Calu3 (cell line): ENCODE measurements at regions not wholly inside any gene's neighbourhood (a gene's known extent, or its start where the extent isn't known, plus 50 kb on each side); places are given as distances from the start of the nearest gene placed in this dataset.

ENCODE experiments used
- BruUV-seq: library from RNA; stranded (reverse); fragments of 400-500 nt; replicated peaks from 2 replicates; lab custom pipeline; 2021; lab: Mats Ljungman, UMichigan
- CTCF ChIA-PET: fragments of 300-600 bp; sonication (Branson Sonifier 250); formaldehyde crosslinking; loops from one replicate; lab custom pipeline; 2022; ENCODE audit warnings: antibody characterized with exemption; lab: Charles Lee
- DNase-seq: peaks from one replicate; pipeline ENCODE4 v3.0.0; 2022
- H3K27ac Mint-ChIP-seq: one replicate; pipeline ENCODE4 v1.8.0; 2022; ENCODE audit warnings: mixed read lengths; ENCODE audit not compliant: unreplicated experiment
- H3K27me3 Mint-ChIP-seq: one replicate; pipeline ENCODE4 v1.8.0; 2022; ENCODE audit warnings: mixed read lengths; ENCODE audit not compliant: unreplicated experiment
- H3K36me3 Mint-ChIP-seq: one replicate; pipeline ENCODE4 v1.8.0; 2022; ENCODE audit warnings: mild to moderate bottlenecking, moderate library complexity, mixed read lengths; ENCODE audit not compliant: insufficient read depth, unreplicated experiment
- H3K4me1 Mint-ChIP-seq: one replicate; pipeline ENCODE4 v1.8.0; 2022; ENCODE audit warnings: mild to moderate bottlenecking, low read depth, mixed read lengths; ENCODE audit not compliant: unreplicated experiment
- H3K4me3 Mint-ChIP-seq: one replicate; pipeline ENCODE4 v1.8.0; 2022; ENCODE audit warnings: mild to moderate bottlenecking, low read depth, moderate library complexity, mixed read lengths; ENCODE audit not compliant: unreplicated experiment
- H3K9me3 Mint-ChIP-seq: one replicate; pipeline ENCODE4 v1.8.0; 2022; ENCODE audit warnings: low read depth, mixed read lengths; ENCODE audit not compliant: unreplicated experiment
- CTCF ChIP-seq: fragments of 200-600 bp; IDR thresholded peaks from one replicate; pipeline ENCODE4 v1.8.0; 2022; ENCODE audit warnings: antibody characterized with exemption; ENCODE audit not compliant: unreplicated experiment
- intact Hi-C: fragments of 100-400 bp; cut with micrococcal nuclease; formaldehyde crosslinking; loops from one replicate; pipeline ENCODE4 v1.10.0; 2022; ENCODE audit not compliant: unreplicated experiment

- CTCF ChIA-PET, result interaction anchor here (1.0 kb wide), 1 partner anchor 15 kb away, joined by 3 read pairs; no protein-coding TSS in a partner anchor
- BruUV-seq, result no TSS peak
- no peaks in the 10 kb centered on the region for H3K27me3 Mint-ChIP-seq
- intact Hi-C loops, result no loop called here
- no peak overlapping the region for H3K4me3 Mint-ChIP-seq
- peaks cover 2% of the 10 kb centered on the region for H3K9me3 Mint-ChIP-seq
- H3K27ac Mint-ChIP-seq, result no peak overlapping the region
- peaks cover 9% of the 10 kb centered on the region for H3K4me1 Mint-ChIP-seq
- TF ChIP-seq CTCF, result no peak
- H3K36me3 Mint-ChIP-seq, result no peaks in the 10 kb centered on the region
- no peak for DNase-seq
Measured at GRCh38 chr3:154664714-154665113, 234.7 kb upstream of the GPR149 start.

DNA sequence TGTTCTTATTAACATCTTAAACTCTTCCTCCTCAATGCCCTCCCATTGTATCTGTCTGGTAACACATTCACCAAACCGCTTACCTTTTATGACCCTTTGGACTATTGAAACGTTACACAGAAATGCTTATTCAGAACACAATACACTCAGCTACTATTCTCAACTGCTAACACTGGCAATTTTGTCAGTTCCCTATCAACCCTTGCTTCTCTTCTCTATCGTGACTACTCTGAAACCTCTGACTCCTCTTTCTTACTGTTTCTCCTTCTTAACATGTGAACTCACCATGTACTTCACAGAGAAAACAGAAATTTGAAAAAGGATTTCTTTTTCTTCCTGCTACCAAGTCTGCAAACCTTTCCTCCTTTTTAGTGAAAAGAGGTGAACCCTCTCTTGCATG, 232.9 kb upstream of the GPR149 start:
- peaks cover 9% of the 10 kb centered on the region for H3K4me1 Mint-ChIP-seq
- DNase-seq, result no peak
- no TSS peak for BruUV-seq
- H3K27ac Mint-ChIP-seq, result no peak overlapping the region
- peaks cover 2% of the 10 kb centered on the region for H3K9me3 Mint-ChIP-seq
- CTCF ChIA-PET, result no interaction called here
- no peaks in the 10 kb centered on the region for H3K36me3 Mint-ChIP-seq
- H3K27me3 Mint-ChIP-seq, result no peaks in the 10 kb centered on the region
- no peak for TF ChIP-seq CTCF
- H3K4me3 Mint-ChIP-seq, result no peak overlapping the region
- intact Hi-C loops, result no loop called here

DNA sequence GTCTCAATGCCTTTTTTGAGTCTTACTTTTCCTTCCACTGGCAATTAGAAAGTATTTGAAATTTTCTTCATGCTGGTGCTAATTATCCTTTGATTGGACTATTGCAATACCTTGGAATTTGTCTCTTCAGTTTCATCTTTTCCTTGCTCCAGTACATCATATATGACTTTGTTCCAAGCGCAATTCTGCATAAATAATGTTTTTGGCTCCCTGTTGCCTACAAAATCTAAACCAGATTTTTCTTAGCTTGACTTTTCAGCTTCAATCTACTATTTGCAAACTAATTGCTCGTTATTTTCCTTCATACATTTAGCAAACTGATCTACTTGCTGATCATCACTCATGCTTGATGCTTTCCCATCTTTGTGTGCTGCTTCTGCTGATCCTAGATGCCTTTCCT, 230.8 kb upstream of the GPR149 start:
- Mint-ChIP-seq H3K4me1 (peaks cover 9% of the 10 kb centered on the region), H3K27me3 (no peaks in the 10 kb centered on the region), H3K9me3 (peaks cover 2% of the 10 kb centered on the region), H3K36me3 (no peaks in the 10 kb centered on the region), H3K4me3 (no peak overlapping the region), H3K27ac (no peak overlapping the region)
- intact Hi-C loops, result no loop called here
- no TSS peak for BruUV-seq
- no peak for TF ChIP-seq CTCF
- no peak for DNase-seq
- CTCF ChIA-PET, result no interaction called here

GRCh38 chr3:154658000-154658399, 228.0 kb upstream of the GPR149 start:
- H3K36me3 Mint-ChIP-seq, result no peaks in the 10 kb centered on the region
- BruUV-seq, result no TSS peak
- H3K27me3 Mint-ChIP-seq, result no peaks in the 10 kb centered on the region
- CTCF ChIA-PET, result no interaction called here
- H3K27ac Mint-ChIP-seq, result no peak overlapping the region
- DNase-seq, result no peak
- H3K4me1 Mint-ChIP-seq, result peaks cover 5% of the 10 kb centered on the region
- peaks cover 9% of the 10 kb centered on the region for H3K9me3 Mint-ChIP-seq
- intact Hi-C loops, result no loop called here
- TF ChIP-seq CTCF, result no peak
- H3K4me3 Mint-ChIP-seq, result no peak overlapping the region
